IMR-90 (cell line): ENCODE measurements at regions not wholly inside any gene's neighbourhood (a gene's known extent, or its start where the extent isn't known, plus 50 kb on each side); places are given as distances from the start of the nearest gene placed in this dataset.

Experiments
- BHLHE40 ChIP-seq: fragments of 150-350 bp; IDR thresholded peaks from 2 replicates; pipeline ENCODE4 v1.6.1; 2016; ENCODE audit warnings: mild to moderate bottlenecking, low read depth, low read length
- NFE2L2 ChIP-seq: fragments of 150-350 bp; IDR thresholded peaks from 2 replicates; pipeline ENCODE4 v1.6.1; 2016; ENCODE audit warnings: low read depth, mild to moderate bottlenecking, low read length
- POLR2A ChIP-seq: IDR thresholded peaks from 2 replicates; pipeline ENCODE4 v1.6.1; 2012; ENCODE audit warnings: mild to moderate bottlenecking, low read depth, low read length
- RCOR1 ChIP-seq: IDR thresholded peaks from 2 replicates; pipeline ENCODE4 v1.6.1; 2012; ENCODE audit warnings: mild to moderate bottlenecking, low read length, improper control_type of control experiment; ENCODE audit not compliant: insufficient replicate concordance
- TF ChIP-seq, protein P1 (sequence below): conservative IDR thresholded peaks from 2 replicates; pipeline ENCODE4 v1.5.1; 2012; ENCODE audit warnings: mild to moderate bottlenecking, low read depth, low read length, improper control_type of control experiment

DNA sequence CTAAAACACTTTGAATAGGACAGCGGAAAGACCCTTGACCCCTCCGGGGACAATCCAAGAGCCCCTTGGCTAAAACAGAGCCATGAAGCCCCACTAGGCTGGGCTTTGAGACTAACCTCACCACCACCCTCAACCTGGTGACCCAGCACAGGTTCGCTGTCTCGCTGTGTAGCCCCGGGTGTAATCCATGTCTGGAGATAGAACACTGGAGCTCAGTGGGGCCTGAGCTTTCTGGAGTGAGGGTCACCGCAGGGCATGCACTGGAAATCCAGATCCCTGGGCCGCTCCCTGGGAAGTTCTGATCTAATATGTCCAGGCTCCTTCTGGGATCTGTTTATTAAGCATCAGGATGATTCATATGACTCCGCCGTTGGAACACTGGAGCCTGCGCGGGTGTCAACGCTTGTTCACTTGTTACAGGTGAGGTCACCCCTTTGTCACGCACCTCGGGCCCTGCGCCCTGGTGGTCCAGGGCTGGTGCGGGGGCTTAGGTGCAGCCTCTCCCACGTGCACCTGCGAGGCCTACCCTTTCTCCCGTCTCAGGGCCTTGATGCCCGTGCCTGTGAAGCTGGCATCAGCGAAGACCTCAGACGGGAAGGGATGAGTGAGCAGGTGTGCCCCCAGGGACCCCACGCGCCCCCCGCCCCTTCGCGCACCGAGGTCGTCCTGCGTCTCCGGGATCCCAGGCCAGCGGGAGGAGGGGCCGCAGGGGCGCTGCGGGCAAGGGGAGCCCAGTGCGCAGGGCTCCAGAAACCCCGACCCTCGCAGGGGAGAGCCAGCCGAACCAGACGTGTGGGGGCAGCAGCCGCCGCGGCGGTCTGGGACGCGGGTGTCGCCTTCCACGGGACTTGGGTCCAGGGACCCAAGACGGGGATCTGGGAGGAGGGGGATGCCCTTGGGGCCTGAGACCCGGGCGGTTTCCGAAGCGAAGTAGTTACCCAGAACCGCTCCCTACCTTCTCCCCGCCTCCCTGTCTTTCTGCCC is 224.1 kb upstream of the FOXF1 start:
- TF ChIP-seq, protein P1, sequence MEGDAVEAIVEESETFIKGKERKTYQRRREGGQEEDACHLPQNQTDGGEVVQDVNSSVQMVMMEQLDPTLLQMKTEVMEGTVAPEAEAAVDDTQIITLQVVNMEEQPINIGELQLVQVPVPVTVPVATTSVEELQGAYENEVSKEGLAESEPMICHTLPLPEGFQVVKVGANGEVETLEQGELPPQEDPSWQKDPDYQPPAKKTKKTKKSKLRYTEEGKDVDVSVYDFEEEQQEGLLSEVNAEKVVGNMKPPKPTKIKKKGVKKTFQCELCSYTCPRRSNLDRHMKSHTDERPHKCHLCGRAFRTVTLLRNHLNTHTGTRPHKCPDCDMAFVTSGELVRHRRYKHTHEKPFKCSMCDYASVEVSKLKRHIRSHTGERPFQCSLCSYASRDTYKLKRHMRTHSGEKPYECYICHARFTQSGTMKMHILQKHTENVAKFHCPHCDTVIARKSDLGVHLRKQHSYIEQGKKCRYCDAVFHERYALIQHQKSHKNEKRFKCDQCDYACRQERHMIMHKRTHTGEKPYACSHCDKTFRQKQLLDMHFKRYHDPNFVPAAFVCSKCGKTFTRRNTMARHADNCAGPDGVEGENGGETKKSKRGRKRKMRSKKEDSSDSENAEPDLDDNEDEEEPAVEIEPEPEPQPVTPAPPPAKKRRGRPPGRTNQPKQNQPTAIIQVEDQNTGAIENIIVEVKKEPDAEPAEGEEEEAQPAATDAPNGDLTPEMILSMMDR: no peak
- TF ChIP-seq POLR2A (no peak), RCOR1 (no peak), NFE2L2 (no peak), BHLHE40 (0 out of 2 replicates have a peak, but pooled peaks have one; percentile 12)
